ENCODE measurements at regions not wholly inside any gene's neighbourhood (a gene's known extent, or its start where the extent isn't known, plus 50 kb on each side); places are given as distances from the start of the nearest gene placed in this dataset.

DNA sequence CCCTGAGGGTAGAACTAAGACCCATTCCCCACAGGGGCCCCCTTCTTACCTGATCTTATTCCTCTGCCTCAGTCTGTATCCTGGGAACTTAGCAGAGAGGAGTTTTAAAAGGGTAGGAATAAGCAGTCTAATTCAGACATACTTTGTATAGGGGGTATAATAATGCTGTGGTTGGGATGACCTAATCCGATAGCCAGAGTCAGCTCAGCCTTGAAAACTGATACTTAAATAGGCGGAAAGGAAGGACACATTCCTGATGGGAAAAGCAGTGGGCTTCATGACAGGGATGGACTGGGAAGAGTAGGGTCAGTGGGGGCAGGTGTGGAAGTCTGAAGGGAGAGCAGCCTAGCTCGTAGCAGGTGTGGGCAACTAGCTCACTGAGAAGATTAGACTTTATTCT lies 52.2 kb upstream of the TESK1 start:
- no peak for TF ChIP-seq EZH2 (IDR thresholded peaks at IDR 0.05; ENCODE audit: low read depth, low read length, severe bottlenecking)
- TF ChIP-seq, protein P1, sequence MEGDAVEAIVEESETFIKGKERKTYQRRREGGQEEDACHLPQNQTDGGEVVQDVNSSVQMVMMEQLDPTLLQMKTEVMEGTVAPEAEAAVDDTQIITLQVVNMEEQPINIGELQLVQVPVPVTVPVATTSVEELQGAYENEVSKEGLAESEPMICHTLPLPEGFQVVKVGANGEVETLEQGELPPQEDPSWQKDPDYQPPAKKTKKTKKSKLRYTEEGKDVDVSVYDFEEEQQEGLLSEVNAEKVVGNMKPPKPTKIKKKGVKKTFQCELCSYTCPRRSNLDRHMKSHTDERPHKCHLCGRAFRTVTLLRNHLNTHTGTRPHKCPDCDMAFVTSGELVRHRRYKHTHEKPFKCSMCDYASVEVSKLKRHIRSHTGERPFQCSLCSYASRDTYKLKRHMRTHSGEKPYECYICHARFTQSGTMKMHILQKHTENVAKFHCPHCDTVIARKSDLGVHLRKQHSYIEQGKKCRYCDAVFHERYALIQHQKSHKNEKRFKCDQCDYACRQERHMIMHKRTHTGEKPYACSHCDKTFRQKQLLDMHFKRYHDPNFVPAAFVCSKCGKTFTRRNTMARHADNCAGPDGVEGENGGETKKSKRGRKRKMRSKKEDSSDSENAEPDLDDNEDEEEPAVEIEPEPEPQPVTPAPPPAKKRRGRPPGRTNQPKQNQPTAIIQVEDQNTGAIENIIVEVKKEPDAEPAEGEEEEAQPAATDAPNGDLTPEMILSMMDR (IDR thresholded peaks at IDR 0.05; ENCODE audit: control extremely low read depth in 1 of 3, insufficient read depth in 1 of 3, low read depth in 1 of 3, low read length in 3 of 3): no peak

Measured in H1 (cell line).